Heart right ventricle (tissue), 16 donors: ENCODE measurements at regions not wholly inside any gene's neighbourhood (a gene's known extent, or its start where the extent isn't known, plus 50 kb on each side); places are given as distances from the start of the nearest gene placed in this dataset.

Source experiments
- ATAC-seq, 8 donors: fragments of 200-7000 bp; cut with Tn5 transposase; one replicate each; pipeline ENCODE4 v1.9.1; 2020; ENCODE audit warnings: mild to moderate bottlenecking in 8 of 8, moderate library complexity in 8 of 8, moderate number of reproducible peaks in 1 of 8
- DNase-seq, 2 donors: peaks; one replicate each; pipeline ENCODE4 v3.0.0-alpha.2; 2020
- H3K27ac ChIP-seq, 10 donors: fragments of 200-600 bp; sonication (generic) in 2 of 10; one replicate each; pipeline versions ENCODE4 v1.5.0 to v1.8.0; 2020 to 2022; ENCODE audit warnings: mild to moderate bottlenecking in 3 of 10
- H3K27me3 ChIP-seq, 7 donors: fragments of 200-600 bp; one replicate each; pipeline ENCODE4 v1.8.0; 2021 to 2022; ENCODE audit warnings: mild to moderate bottlenecking in 2 of 7
- H3K36me3 ChIP-seq, 9 donors: fragments of 200-600 bp; sonication (generic) in 1 of 9; one replicate each; pipeline versions ENCODE4 v1.5.0 to v1.8.0; 2020 to 2022; ENCODE audit warnings: mild to moderate bottlenecking in 2 of 9
- H3K4me1 ChIP-seq, 9 donors: fragments of 200-600 bp; sonication (generic) in 1 of 9; one replicate each; pipeline versions ENCODE4 v1.5.0 to v1.8.0; 2020 to 2022; ENCODE audit warnings: mild to moderate bottlenecking in 4 of 9
- H3K4me3 ChIP-seq, 10 donors: fragments of 200-600 bp; sonication (generic) in 2 of 10; one replicate each; pipeline versions ENCODE4 v1.5.0 to v1.8.0; 2020 to 2022; ENCODE audit warnings: mild to moderate bottlenecking in 7 of 10, moderate library complexity in 2 of 10
- H3K9me3 ChIP-seq, 11 donors: fragments of 200-600 bp in 10 of 11; sonication (generic) in 2 of 11; one replicate each; pipeline versions ENCODE4 v1.5.0 to v1.8.0; 2013 to 2022; ENCODE audit warnings: mild to moderate bottlenecking in 2 of 11, control low read depth in 1 of 11, moderate library complexity in 1 of 11
- WGBS, 2 donors: extraction: QIAGEN DNeasy Blood & Tissue Kit; methylation state at CpG; one replicate each; pipeline ENCODE4 v1.1.7; 2013; ENCODE audit warnings: inconsistent platforms in 1 of 2; 5-methylcytosine and 5-hydroxymethylcytosine counted together
- intact Hi-C, 10 donors: fragments of 100-400 bp; cut with DNase I; formaldehyde crosslinking; loops; one replicate each; pipeline versions ENCODE4 v1.11.1 to v1.14.2; 2022
- TF ChIP-seq, protein P1 (sequence below), 9 donors: fragments of 200-600 bp; sonication (generic) in 2 of 9; IDR thresholded peaks; one replicate each; pipeline versions ENCODE4 v1.5.0 to v1.8.0; 2021 to 2022; ENCODE audit warnings: antibody characterized with exemption in 9 of 9, mild to moderate bottlenecking in 5 of 9, moderate library complexity in 1 of 9
- donor health status: Arrhythmogenic right ventricular cardiomyopathy.
- donor health status: ischemic (EF 13 %, LVEDD 7.1; RV severe dilation, severe dysfunction).
- donor health status: healthy with polysubstance abuse.
- donor health status: DM: no; HTN: yes; CAD: no.
- donor health status: DM: no; HTN: no; CAD: no.
- donor health status: ischemic (EF 25% LVEDD 6.9; RV normal size, moderate dysfunction).
- donor health status: ischemic (EF 25% LVEDD 5.7; RV mildly dilated, moderate dysfunction).
- donor health status: healthy.
- donor health status: DM: yes; HTN: yes; CAD: no.
- donor health status: Ischemic cardiomyopathy.
- donor health status: ischemic (EF 35%, LVEDD 5.7; RV mildly dilated, moderate dysfunction).
- donor health status: nonischemic (EF 11% LVEDD 7.7; RV severe dilation, severe dysfunction).
- donor health status: DM: yes; HTN: yes; CAD: no.
- donor health status: PGD.
- donor health status: ischemic (EF 29% LVEDD 5.4; RV normal size, mild dysfunction).
- donor health status: nonischemic (EF 23%, LVEDD 6.1; RV moderate dilation, normal function).

DNA sequence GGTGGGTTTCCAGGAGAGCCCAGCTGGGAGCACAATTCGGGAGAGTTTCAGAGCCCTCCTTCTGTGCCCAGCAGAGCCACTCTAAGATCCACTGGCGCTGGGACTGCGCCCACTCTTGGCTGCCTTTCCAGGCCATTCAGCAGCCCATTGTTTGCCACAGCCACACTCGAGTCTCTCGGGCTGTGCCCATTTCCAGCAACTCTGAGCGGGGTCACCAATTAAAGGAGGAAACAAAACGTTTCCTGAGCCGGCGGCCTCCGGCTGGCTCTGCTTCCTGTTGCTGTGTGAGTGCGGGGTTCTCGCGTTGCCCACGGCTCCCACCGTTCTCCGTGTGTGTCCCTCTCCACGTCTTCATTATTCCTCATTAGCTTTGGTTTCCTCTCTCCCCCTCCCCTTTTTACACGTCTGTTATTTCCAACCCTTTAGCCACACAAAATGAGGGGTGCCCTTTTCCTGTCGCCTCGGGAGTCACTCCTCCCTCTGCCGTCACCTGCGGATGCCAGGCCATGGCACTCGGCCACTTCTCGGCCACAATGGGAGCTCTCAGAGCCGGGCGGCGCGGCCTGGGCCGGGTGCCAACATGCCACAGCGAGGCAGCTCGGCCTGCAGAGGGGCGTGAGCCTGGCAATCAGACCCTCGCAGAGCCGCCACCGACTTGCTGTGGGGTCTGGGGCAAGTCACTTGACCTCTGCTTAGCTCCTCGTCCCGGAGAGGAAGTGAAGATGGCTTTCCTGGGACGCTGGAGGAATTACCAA, 94.3 kb upstream of the NKX2-2 start:
- Histone ChIP-seq H3K4me1 (no peaks in the 10 kb centered on the region), H3K9me3 (peaks cover 0 to 20% (median 0%) of the 10 kb centered on the region in 11 donors), H3K36me3 (no peaks in the 10 kb centered on the region), H3K27ac (no peak overlapping the region), H3K4me3 (no peak overlapping the region), H3K27me3 (peaks cover 0 to 28% (median 9%) of the 10 kb centered on the region in 7 donors)
- DNase-seq (peak in 1 of 2 donors; percentile 13), ATAC-seq (no peak)
- 66 to 67% methylated on average over 38 of the region's 38 CpGs for whole genome bisulfite sequencing, 2 donors
- TF ChIP-seq, protein P1, sequence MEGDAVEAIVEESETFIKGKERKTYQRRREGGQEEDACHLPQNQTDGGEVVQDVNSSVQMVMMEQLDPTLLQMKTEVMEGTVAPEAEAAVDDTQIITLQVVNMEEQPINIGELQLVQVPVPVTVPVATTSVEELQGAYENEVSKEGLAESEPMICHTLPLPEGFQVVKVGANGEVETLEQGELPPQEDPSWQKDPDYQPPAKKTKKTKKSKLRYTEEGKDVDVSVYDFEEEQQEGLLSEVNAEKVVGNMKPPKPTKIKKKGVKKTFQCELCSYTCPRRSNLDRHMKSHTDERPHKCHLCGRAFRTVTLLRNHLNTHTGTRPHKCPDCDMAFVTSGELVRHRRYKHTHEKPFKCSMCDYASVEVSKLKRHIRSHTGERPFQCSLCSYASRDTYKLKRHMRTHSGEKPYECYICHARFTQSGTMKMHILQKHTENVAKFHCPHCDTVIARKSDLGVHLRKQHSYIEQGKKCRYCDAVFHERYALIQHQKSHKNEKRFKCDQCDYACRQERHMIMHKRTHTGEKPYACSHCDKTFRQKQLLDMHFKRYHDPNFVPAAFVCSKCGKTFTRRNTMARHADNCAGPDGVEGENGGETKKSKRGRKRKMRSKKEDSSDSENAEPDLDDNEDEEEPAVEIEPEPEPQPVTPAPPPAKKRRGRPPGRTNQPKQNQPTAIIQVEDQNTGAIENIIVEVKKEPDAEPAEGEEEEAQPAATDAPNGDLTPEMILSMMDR (IDR thresholded peaks at IDR 0.05), result no peak
- intact Hi-C loops, result no loop called here

DNA sequence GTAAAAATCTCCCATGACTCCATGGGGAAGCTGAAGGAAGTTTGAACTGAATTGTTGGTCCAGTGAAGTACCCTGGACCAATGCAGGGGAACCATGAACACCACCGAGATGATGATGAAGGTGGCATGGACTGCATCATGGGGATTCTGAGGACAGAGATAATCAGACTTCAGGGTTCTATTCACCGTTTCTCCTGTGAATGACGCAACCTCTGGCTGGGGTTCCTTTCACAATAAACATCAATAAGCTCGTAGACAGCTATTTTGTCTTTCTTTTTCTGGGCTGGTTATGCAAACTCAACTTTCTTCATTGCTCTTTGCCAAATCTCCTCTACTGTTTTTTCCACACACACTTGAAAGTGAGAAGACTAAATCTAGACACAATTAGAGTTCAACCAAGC, 87.9 kb upstream of the NKX2-2 start:
- ATAC-seq (no peak), DNase-seq (no peak)
- peaks cover 0 to 51% (median 3%) of the 10 kb centered on the region in 11 donors for H3K9me3 ChIP-seq
- H3K36me3 ChIP-seq, result no peaks in the 10 kb centered on the region
- TF ChIP-seq, protein P1 (IDR thresholded peaks at IDR 0.05), result no peak
- no peaks in the 10 kb centered on the region for H3K4me1 ChIP-seq
- WGBS, 2 donors, result 71 to 76% methylated on average over 4 of the region's 4 CpGs
- no peak overlapping the region for H3K4me3 ChIP-seq
- peaks cover 0 to 4% (median 0%) of the 10 kb centered on the region in 7 donors for H3K27me3 ChIP-seq
- no peak overlapping the region for H3K27ac ChIP-seq
- intact Hi-C loops, result no loop called here

DNA sequence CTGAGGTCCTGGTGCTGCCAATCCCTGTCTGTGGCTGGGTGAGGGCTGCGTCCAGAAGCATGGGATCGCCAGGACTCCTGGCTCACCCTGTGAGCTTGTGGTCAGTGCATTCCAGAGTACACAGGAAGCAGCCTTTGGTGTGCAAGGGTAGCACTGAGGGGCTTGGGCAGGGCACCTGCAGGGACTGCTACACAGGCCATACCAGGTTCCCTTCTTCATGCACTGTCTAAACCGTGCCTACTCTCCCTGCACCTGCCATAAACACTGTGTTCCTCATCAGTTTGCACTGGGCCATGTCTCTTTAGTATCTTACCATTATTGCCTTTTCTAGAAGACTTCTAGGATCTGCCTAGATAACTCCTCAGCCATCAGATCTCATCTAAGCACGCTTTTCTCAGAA, 72.8 kb upstream of the NKX2-2 start:
- H3K36me3 ChIP-seq, result no peaks in the 10 kb centered on the region
- intact Hi-C loops, result no loop called here
- TF ChIP-seq, protein P1 (IDR thresholded peaks at IDR 0.05), result no peak
- H3K27me3 ChIP-seq, result peaks cover 0 to 61% (median 17%) of the 10 kb centered on the region in 7 donors
- no peak for ATAC-seq
- H3K27ac ChIP-seq, result no peak overlapping the region
- no peaks in the 10 kb centered on the region for H3K9me3 ChIP-seq
- DNase-seq, result no peak
- no peaks in the 10 kb centered on the region for H3K4me1 ChIP-seq
- WGBS, 2 donors, result 68 to 81% methylated on average over 4 of the region's 4 CpGs
- no peak overlapping the region for H3K4me3 ChIP-seq

DNA sequence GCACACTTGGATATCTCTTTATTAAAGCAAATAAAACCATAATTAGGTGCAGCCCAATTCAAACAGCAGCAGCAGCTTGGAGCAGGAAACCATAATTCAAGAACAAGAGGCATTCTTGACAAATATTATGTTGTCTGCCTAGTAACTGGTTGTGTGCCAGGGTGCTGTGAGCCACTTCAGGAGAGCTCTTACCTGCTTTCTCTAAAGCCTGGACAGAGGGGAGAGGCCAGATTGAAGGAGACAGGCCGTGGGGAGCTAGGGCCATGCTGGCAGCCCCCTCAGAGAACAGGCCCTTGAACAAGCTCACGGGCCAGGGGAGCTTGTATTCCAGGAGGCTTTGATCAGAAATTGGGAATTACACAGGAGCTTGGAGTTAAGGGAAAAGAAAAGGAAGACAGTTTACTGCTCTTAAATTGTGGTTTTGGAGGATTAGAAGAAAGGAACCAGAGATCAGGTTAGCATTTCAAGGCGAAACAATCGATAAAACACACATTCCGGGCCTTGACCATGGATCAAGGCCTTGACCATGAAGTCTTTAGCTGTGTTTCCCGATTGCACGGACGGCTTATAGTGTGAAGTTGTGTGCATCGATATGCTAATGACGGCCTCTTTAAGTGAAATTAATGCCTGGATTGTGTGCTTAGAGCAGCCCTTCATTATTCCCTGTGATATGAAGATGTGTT, 69.8 kb upstream of the NKX2-2 start:
- peaks cover 0 to 71% (median 31%) of the 10 kb centered on the region in 7 donors for H3K27me3 ChIP-seq

More for the DNA sequence above, 69.8 kb upstream of the NKX2-2 start:
- H3K36me3 ChIP-seq, result no peaks in the 10 kb centered on the region
- no peak overlapping the region for H3K27ac ChIP-seq
- ATAC-seq (no peak), DNase-seq (no peak)
- H3K4me3 ChIP-seq, result no peak overlapping the region
- H3K4me1 ChIP-seq, result no peaks in the 10 kb centered on the region
- WGBS, 2 donors, result 86 to 89% methylated on average over 10 of the region's 10 CpGs
- H3K9me3 ChIP-seq, result no peaks in the 10 kb centered on the region
- intact Hi-C loops, result no loop called here
- TF ChIP-seq, protein P1 (IDR thresholded peaks at IDR 0.05), result no peak
